ENCODE measurements at regions not wholly inside any gene's neighbourhood (a gene's known extent, or its start where the extent isn't known, plus 50 kb on each side); places are given as distances from the start of the nearest gene placed in this dataset.

GRCh38 chr5:124064956-124065355, 553.0 kb downstream of the CSNK1G3 start:
- Histone ChIP-seq H3K4me3 (replicated peaks in 1 of 3; ENCODE audit: insufficient read depth in 1 of 3, low read depth in 1 of 3, low read length in 3 of 3) (no peak overlapping the region), H3K4me2 (ENCODE audit: insufficient read depth, low read length) (peak overlapping the region; percentile 18), H3K27ac (ENCODE audit: insufficient read depth, low read depth, low read length) (peak overlapping the region; percentile 71), H3K79me2 (ENCODE audit: control insufficient read depth, insufficient read depth, low read length) (no peaks in the 10 kb centered on the region), H3K36me3 (ENCODE audit: control insufficient read depth in 2 of 2, extremely low read depth in 1 of 2, insufficient read depth in 2 of 2, low read length in 2 of 2) (no peaks in the 10 kb centered on the region), H4K20me1 (replicated peaks; ENCODE audit: control insufficient read depth, extremely low read depth, insufficient read depth, low read length) (no peaks in the 10 kb centered on the region), H3K4me1 (ENCODE audit: control insufficient read depth, extremely low read depth, insufficient read depth, low read length) (peaks cover 15% of the 10 kb centered on the region), H3K9me1 (replicated peaks; ENCODE audit: control insufficient read depth, extremely low read depth, insufficient read depth, low read length) (no peaks in the 10 kb centered on the region), H3K9ac (replicated peaks; ENCODE audit: extremely low read depth, insufficient read depth, low read length) (no peak overlapping the region), H3K9me3 (replicated peaks; ENCODE audit: control insufficient read depth, insufficient read depth, low read length) (no peaks in the 10 kb centered on the region), H3K27me3 (ENCODE audit: control insufficient read depth in 2 of 2, insufficient read depth in 2 of 2, low read length in 2 of 2) (no peaks in the 10 kb centered on the region), H2AFZ (ENCODE audit: low read depth, low read length) (no peak overlapping the region)
- TF ChIP-seq POLR2AphosphoS5 (IDR thresholded peaks at IDR 0.05; ENCODE audit: insufficient read depth, low read depth, low read length) (peak; percentile 57), GATA2 (IDR thresholded peaks at IDR 0.05; ENCODE audit: insufficient read depth, insufficient read length, low read depth, low read length) (peak; percentile 89), JUN (IDR thresholded peaks at IDR 0.05; ENCODE audit: borderline replicate concordance, insufficient read depth, insufficient read length, low read depth) (peak; percentile 94), EZH2 (IDR thresholded peaks at IDR 0.05; ENCODE audit: borderline replicate concordance, low read depth, low read length, severe bottlenecking) (no peak), MYC (IDR thresholded peaks at IDR 0.05; ENCODE audit: low read depth, low read length) (no peak), FOS (IDR thresholded peaks at IDR 0.05; ENCODE audit: borderline replicate concordance, insufficient read depth, low read length) (peak; percentile 92), MAX (IDR thresholded peaks at IDR 0.05; ENCODE audit: insufficient read depth, insufficient read length) (no peak), POLR2A (IDR thresholded peaks at IDR 0.05; ENCODE audit: low read depth, low read length) (no peak)
- no TSS peak for BruUV-seq (replicated peaks)
- ChIA-PET CTCF (no interaction called here), POLR2A (no interaction called here)
- intact Hi-C loops (cut with micrococcal nuclease) (loop anchor here (2.0 to 10.0 kb wide), 5 partner anchors 360 to 682 kb away; partner anchors contain the start of gene ZNF608), dilution Hi-C loops (cut with MboI; ENCODE audit: extremely low pct_ligation_motif_present, low sequenced_read_pairs) (no loop called here)
- FAIRE-seq (peak; percentile 96), DNase-seq (ENCODE audit: low read depth, low spot score) (peak; percentile 95)

- peaks cover 15% of the 10 kb centered on the region for H3K4me1 ChIP-seq (ENCODE audit: control insufficient read depth, extremely low read depth, insufficient read depth, low read length)
- no peaks in the 10 kb centered on the region for H3K9me1 ChIP-seq (replicated peaks; ENCODE audit: control insufficient read depth, extremely low read depth, insufficient read depth, low read length)
- H3K4me3 ChIP-seq (replicated peaks in 1 of 3; ENCODE audit: insufficient read depth in 1 of 3, low read depth in 1 of 3, low read length in 3 of 3): no peak overlapping the region
- H3K27me3 ChIP-seq (ENCODE audit: control insufficient read depth in 2 of 2, insufficient read depth in 2 of 2, low read length in 2 of 2): no peaks in the 10 kb centered on the region
- intact Hi-C loops (cut with micrococcal nuclease): loop anchor here (10.0 kb wide), 2 partner anchors 357 to 387 kb away; no protein-coding TSS in a partner anchor
- no TSS peak for BruUV-seq (replicated peaks)
- no peak overlapping the region for H2AFZ ChIP-seq (ENCODE audit: low read depth, low read length)
- ChIA-PET POLR2A (no interaction called here), CTCF (no interaction called here)
- dilution Hi-C loops (cut with MboI; ENCODE audit: extremely low pct_ligation_motif_present, low sequenced_read_pairs): no loop called here
- H3K9ac ChIP-seq (replicated peaks; ENCODE audit: extremely low read depth, insufficient read depth, low read length): no peak overlapping the region
- no peaks in the 10 kb centered on the region for H4K20me1 ChIP-seq (replicated peaks; ENCODE audit: control insufficient read depth, extremely low read depth, insufficient read depth, low read length)
- H3K79me2 ChIP-seq (ENCODE audit: control insufficient read depth, insufficient read depth, low read length): no peaks in the 10 kb centered on the region
- FAIRE-seq: no peak
- H3K4me2 ChIP-seq (ENCODE audit: insufficient read depth, low read length): no peak overlapping the region
- no peaks in the 10 kb centered on the region for H3K9me3 ChIP-seq (replicated peaks; ENCODE audit: control insufficient read depth, insufficient read depth, low read length)
- TF ChIP-seq JUN (IDR thresholded peaks at IDR 0.05; ENCODE audit: borderline replicate concordance, insufficient read depth, insufficient read length, low read depth) (no peak), MAX (IDR thresholded peaks at IDR 0.05; ENCODE audit: insufficient read depth, insufficient read length) (no peak), CTCF (IDR thresholded peaks at IDR 0.05; ENCODE audit: extremely low read depth in 1 of 2, insufficient read depth in 1 of 2, low read depth in 1 of 2, low read length in 2 of 2) (no peak), MYC (IDR thresholded peaks at IDR 0.05; ENCODE audit: low read depth, low read length) (no peak), FOS (IDR thresholded peaks at IDR 0.05; ENCODE audit: borderline replicate concordance, insufficient read depth, low read length) (no peak), EZH2 (IDR thresholded peaks at IDR 0.05; ENCODE audit: borderline replicate concordance, low read depth, low read length, severe bottlenecking) (no peak), POLR2AphosphoS5 (IDR thresholded peaks at IDR 0.05; ENCODE audit: insufficient read depth, low read depth, low read length) (no peak), POLR2A (IDR thresholded peaks at IDR 0.05; ENCODE audit: low read depth, low read length) (no peak), GATA2 (IDR thresholded peaks at IDR 0.05; ENCODE audit: insufficient read depth, insufficient read length, low read depth, low read length) (no peak)
- DNase-seq (ENCODE audit: low read depth, low spot score): no peak
- H3K27ac ChIP-seq (ENCODE audit: insufficient read depth, low read depth, low read length): no peak overlapping the region
- no peaks in the 10 kb centered on the region for H3K36me3 ChIP-seq (ENCODE audit: control insufficient read depth in 2 of 2, extremely low read depth in 1 of 2, insufficient read depth in 2 of 2, low read length in 2 of 2)
These were observed 549.7 kb downstream of the CSNK1G3 start for GRCh38 chr5:124061663-124062062.

Measured in endothelial cell of umbilical vein (primary cell).